HL-60 (cell line): ENCODE measurements at regions not wholly inside any gene's neighbourhood (a gene's known extent, or its start where the extent isn't known, plus 50 kb on each side); places are given as distances from the start of the nearest gene placed in this dataset.

Experiments
- DNase-seq, 2 experiments: peaks; one replicate each; pipeline ENCODE4 v3.0.0-alpha.2; 2010 to 2020; ENCODE audit warnings: low read depth in 1 of 2, low spot score in 1 of 2
- H3K27ac ChIP-seq: fragments of 250-450 bp; sonication (Bioruptor Pico); replicated peaks from 2 replicates; pipeline ENCODE4 v1.5.1; 2020; ENCODE audit warnings: mild to moderate bottlenecking, moderate library complexity
- H3K27me3 ChIP-seq: fragments of 250-450 bp; sonication (Bioruptor Pico); 2 replicates; pipeline ENCODE4 v1.5.1; 2021; ENCODE audit warnings: mild to moderate bottlenecking, moderate library complexity; ENCODE audit not compliant: insufficient read depth, poor library complexity, severe bottlenecking
- H3K4me3 ChIP-seq: replicated peaks from 2 replicates; pipeline ENCODE4 v1.5.1; 2011; ENCODE audit warnings: mild to moderate bottlenecking, control low read depth, low read length; ENCODE audit not compliant: insufficient read depth
- CTCF ChIP-seq: IDR thresholded peaks from one replicate; pipeline ENCODE4 v1.5.1; 2011; ENCODE audit warnings: low read length, control low read depth, inconsistent platforms; ENCODE audit not compliant: insufficient read depth
- GABPA ChIP-seq: IDR thresholded peaks from 2 replicates; pipeline ENCODE4 v1.6.1; 2012; ENCODE audit warnings: low read depth
- POLR2AphosphoS5 ChIP-seq: IDR thresholded peaks from 2 replicates; pipeline ENCODE4 v1.6.1; 2012; ENCODE audit warnings: low read depth
- SPI1 ChIP-seq: IDR thresholded peaks from 2 replicates; pipeline ENCODE4 v1.6.1; 2012; ENCODE audit warnings: low read depth, mild to moderate bottlenecking, borderline replicate concordance
- TF ChIP-seq, protein P1 (sequence below): IDR thresholded peaks from 2 replicates; pipeline ENCODE4 v1.6.1; 2012; ENCODE audit warnings: low read depth; ENCODE audit not compliant: insufficient replicate concordance

GRCh38 chr13:80171096-80171495, 169.8 kb downstream of the SPRY2 start:
- Histone ChIP-seq H3K27ac (no peak overlapping the region), H3K27me3 (no peaks in the 10 kb centered on the region), H3K4me3 (no peak overlapping the region)
- TF ChIP-seq POLR2AphosphoS5 (no peak), SPI1 (no peak), CTCF (no peak)
- DNase-seq, result no peak

DNA sequence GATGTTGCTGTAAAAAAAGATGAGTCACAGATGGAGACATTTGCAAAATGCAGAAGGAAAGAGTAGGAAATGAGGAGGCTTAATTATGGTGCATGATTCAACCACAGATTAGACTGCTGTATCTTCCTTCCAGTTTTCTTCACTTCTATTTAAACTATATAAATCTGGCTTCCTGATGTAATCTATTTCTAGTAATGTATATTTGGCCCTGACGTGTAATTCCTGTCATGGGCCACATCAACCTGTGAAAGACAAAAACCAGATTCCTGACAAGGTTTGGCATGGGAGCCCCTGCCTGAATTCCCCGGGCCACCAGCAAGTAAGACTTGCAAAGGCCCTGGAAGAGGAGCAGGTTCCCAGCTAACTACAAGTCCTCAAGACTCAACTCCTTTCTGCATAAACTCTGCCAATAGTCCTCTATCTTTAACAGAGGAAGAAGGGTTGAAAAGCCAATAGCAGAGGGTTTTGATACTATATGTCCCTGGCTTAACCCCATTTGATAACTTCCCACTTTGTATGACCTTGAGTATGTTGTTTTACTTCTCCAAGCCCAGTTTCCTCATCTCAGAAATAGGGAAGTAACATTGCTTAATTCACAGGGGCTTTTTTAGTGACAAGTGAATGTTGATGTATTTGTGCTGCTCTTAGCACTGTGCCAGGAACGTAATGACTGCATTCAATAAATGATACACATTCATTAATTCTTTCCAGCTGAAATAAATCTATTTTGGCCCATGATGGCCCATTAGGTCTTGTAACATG, 172.7 kb downstream of the SPRY2 start:
- Histone ChIP-seq H3K27ac (peak overlapping the region; percentile 69), H3K4me3 (no peak overlapping the region), H3K27me3 (no peaks in the 10 kb centered on the region)
- DNase-seq, result peak; percentile 35 to 82
- TF ChIP-seq SPI1 (peak; percentile 56; the same call in 1 of the 2 replicates), GABPA (no peak), CTCF (no peak), POLR2AphosphoS5 (peak; percentile 43; the same call in 1 of the 2 replicates)
- TF ChIP-seq, protein P1, sequence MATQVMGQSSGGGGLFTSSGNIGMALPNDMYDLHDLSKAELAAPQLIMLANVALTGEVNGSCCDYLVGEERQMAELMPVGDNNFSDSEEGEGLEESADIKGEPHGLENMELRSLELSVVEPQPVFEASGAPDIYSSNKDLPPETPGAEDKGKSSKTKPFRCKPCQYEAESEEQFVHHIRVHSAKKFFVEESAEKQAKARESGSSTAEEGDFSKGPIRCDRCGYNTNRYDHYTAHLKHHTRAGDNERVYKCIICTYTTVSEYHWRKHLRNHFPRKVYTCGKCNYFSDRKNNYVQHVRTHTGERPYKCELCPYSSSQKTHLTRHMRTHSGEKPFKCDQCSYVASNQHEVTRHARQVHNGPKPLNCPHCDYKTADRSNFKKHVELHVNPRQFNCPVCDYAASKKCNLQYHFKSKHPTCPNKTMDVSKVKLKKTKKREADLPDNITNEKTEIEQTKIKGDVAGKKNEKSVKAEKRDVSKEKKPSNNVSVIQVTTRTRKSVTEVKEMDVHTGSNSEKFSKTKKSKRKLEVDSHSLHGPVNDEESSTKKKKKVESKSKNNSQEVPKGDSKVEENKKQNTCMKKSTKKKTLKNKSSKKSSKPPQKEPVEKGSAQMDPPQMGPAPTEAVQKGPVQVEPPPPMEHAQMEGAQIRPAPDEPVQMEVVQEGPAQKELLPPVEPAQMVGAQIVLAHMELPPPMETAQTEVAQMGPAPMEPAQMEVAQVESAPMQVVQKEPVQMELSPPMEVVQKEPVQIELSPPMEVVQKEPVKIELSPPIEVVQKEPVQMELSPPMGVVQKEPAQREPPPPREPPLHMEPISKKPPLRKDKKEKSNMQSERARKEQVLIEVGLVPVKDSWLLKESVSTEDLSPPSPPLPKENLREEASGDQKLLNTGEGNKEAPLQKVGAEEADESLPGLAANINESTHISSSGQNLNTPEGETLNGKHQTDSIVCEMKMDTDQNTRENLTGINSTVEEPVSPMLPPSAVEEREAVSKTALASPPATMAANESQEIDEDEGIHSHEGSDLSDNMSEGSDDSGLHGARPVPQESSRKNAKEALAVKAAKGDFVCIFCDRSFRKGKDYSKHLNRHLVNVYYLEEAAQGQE, result no peak

GRCh38 chr13:80166352-80166751, 174.6 kb downstream of the SPRY2 start:
- DNase-seq, result no peak
- Histone ChIP-seq H3K27me3 (no peaks in the 10 kb centered on the region), H3K4me3 (no peak overlapping the region), H3K27ac (no peak overlapping the region)
- TF ChIP-seq, protein P1, result no peak

DNA sequence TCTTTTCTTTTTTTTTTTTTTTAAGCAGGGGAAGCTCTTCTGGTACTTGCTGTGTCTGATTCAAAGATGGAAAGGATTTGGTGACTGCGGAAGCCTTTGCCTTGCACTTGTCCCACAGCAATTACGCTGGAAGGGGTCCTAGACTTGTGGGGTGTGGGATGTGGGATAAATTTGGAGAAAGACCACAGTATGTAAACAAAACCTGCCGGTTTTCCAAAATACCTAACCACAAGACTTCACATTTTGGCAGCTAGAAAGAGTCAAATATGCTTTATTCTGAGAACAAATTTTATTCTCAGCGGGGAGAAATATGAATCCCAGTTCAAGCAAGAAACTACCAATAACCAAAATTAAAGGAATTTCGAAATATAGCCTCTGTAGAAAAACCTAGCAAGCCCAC, 176.5 kb downstream of the SPRY2 start:
- no peak for TF ChIP-seq GABPA
- no peak for TF ChIP-seq CTCF
- TF ChIP-seq POLR2AphosphoS5, result no peak
- TF ChIP-seq, protein P1, result no peak
- TF ChIP-seq SPI1, result no peak
- DNase-seq, result no peak
- Histone ChIP-seq H3K27me3 (no peaks in the 10 kb centered on the region), H3K27ac (no peak overlapping the region), H3K4me3 (no peak overlapping the region)
